Adrenal gland (tissue), 9 donors: ENCODE measurements at regions not wholly inside any gene's neighbourhood (a gene's known extent, or its start where the extent isn't known, plus 50 kb on each side); places are given as distances from the start of the nearest gene placed in this dataset.
A peak's percentile ranks its signal among the peaks of the same experiment; 100 is the strongest.

Experiments
- DNase-seq, 7 donors: peaks; one replicate each; pipeline ENCODE4 v3.0.0-alpha.2; 2019 to 2020
- H3K27ac ChIP-seq, 5 donors: fragments of 200-600 bp; sonication (generic) in 4 of 5; 1 replicate in 3 of 5; 2 replicates in 2 of 5; pipeline versions ENCODE4 v1.5.1 to v1.8.0; 2016 to 2020; ENCODE audit warnings: mild to moderate bottlenecking in 1 of 5
- H3K27me3 ChIP-seq: fragments of 200-600 bp; 2 replicates; pipeline ENCODE4 v1.8.0; 2021
- H3K36me3 ChIP-seq, 2 donors: fragments of 200-600 bp; replicated peaks in 1 of 2; 1 replicate in 1 of 2; 2 replicates in 1 of 2; pipeline versions ENCODE4 v1.5.1 to v1.8.0; 2018 to 2022
- H3K4me1 ChIP-seq, 2 donors: fragments of 200-600 bp; replicated peaks in 1 of 2; 1 replicate in 1 of 2; 2 replicates in 1 of 2; pipeline versions ENCODE4 v1.5.1 to v1.8.0; 2018 to 2021
- H3K4me3 ChIP-seq, 4 donors: fragments of 200-600 bp; sonication (generic) in 3 of 4; one replicate each; pipeline ENCODE4 v1.5.1; 2016 to 2018
- H3K9me3 ChIP-seq, 3 donors: fragments of 200-600 bp; sonication (generic) in 1 of 3; replicated peaks in 1 of 3; 1 replicate in 2 of 3; 2 replicates in 1 of 3; pipeline versions ENCODE4 v1.5.1 to v1.8.0; 2016 to 2021
- CTCF ChIP-seq, 6 experiments: fragments of 450-650 bp in 4 of 6; fragments of 200-600 bp in 2 of 6; sonication (generic) in 1 of 6; IDR thresholded peaks; 1 replicate in 5 of 6; 2 replicates in 1 of 6; pipeline versions ENCODE4 v1.5.1 to v1.8.0; 2016 to 2021; ENCODE audit warnings: antibody characterized with exemption in 6 of 6, mild to moderate bottlenecking in 2 of 6, moderate library complexity in 1 of 6
- POLR2A ChIP-seq, 2 donors: fragments of 450-650 bp; IDR thresholded peaks; one replicate each; pipeline ENCODE4 v1.6.1; 2017; ENCODE audit warnings: antibody characterized with exemption in 2 of 2, mild to moderate bottlenecking in 2 of 2, moderate library complexity in 1 of 2
- WGBS, 4 donors: extraction: QIAGEN DNeasy Blood & Tissue Kit in 2 of 4; methylation state at CpG; one replicate each; pipeline versions ENCODE4 v1.1.5 to v1.1.7; 2013 to 2017; 5-methylcytosine and 5-hydroxymethylcytosine counted together
- intact Hi-C, 2 donors: fragments of 100-400 bp; cut with DNase I; formaldehyde crosslinking; loops; one replicate each; pipeline versions ENCODE4 v1.14.1 to v1.15.0; 2022 to 2023
- donor health status: healthy with polysubstance abuse.
- donor health status: Bipolar disorder and iron deficiency.
- donor health status: DM: yes; HTN: yes; CAD: no.
- donor health status: DM: no; HTN: no; CAD: no.
- donor health status: DM: no; HTN: no; CAD: no.

GRCh38 chr11:32200136-32200847 lies 109.4 kb downstream of the RCN1 start:
- 73 to 82% (median 76%) methylated on average over 19 of the region's 19 CpGs for WGBS, 4 donors
- Histone ChIP-seq H3K9me3 (no peaks in the 10 kb centered on the region), H3K4me1 (no peaks in the 10 kb centered on the region), H3K27me3 (peaks cover under 1% of the 10 kb centered on the region), H3K36me3 (no peaks in the 10 kb centered on the region), H3K27ac (no peak overlapping the region), H3K4me3 (no peak overlapping the region)
- intact Hi-C loops = no loop called here
- TF ChIP-seq POLR2A (IDR thresholded peaks at IDR 0.05) = no peak
- TF ChIP-seq CTCF (IDR thresholded peaks at IDR 0.05) = no peak
- peak in 1 of 7 donors; percentile 36 for DNase-seq

- Histone ChIP-seq H3K4me3 (no peak overlapping the region), H3K4me1 (no peaks in the 10 kb centered on the region), H3K36me3 (no peaks in the 10 kb centered on the region), H3K9me3 (no peaks in the 10 kb centered on the region), H3K27ac (no peak overlapping the region), H3K27me3 (no peaks in the 10 kb centered on the region)
- intact Hi-C loops = no loop called here
- no peak for TF ChIP-seq CTCF (IDR thresholded peaks at IDR 0.05)
- TF ChIP-seq POLR2A (IDR thresholded peaks at IDR 0.05) = no peak
- 65 to 75% (median 70%) methylated on average over 4 to 5 of the region's 5 CpGs for WGBS, 4 donors
- DNase-seq = peak in 1 of 7 donors; percentile 9
These were observed 113.9 kb downstream of the RCN1 start for GRCh38 chr11:32204751-32205150.

- H3K36me3 ChIP-seq = no peaks in the 10 kb centered on the region
- H3K27ac ChIP-seq = no peak overlapping the region
- DNase-seq = no peak
- TF ChIP-seq CTCF (IDR thresholded peaks at IDR 0.05) = no peak
- no peak for TF ChIP-seq POLR2A (IDR thresholded peaks at IDR 0.05)
- no peak overlapping the region for H3K4me3 ChIP-seq
- no peaks in the 10 kb centered on the region for H3K9me3 ChIP-seq
- intact Hi-C loops = no loop called here
- H3K27me3 ChIP-seq = no peaks in the 10 kb centered on the region
- WGBS, 4 donors = 33 to 52% (median 45%) methylated on average over 6 of the region's 6 CpGs
- H3K4me1 ChIP-seq = no peaks in the 10 kb centered on the region
These were observed 119.7 kb downstream of the RCN1 start for GRCh38 chr11:32210556-32210955.

GRCh38 chr11:32213223-32213622 lies 122.3 kb downstream of the RCN1 start:
- Histone ChIP-seq H3K27me3 (no peaks in the 10 kb centered on the region), H3K36me3 (no peaks in the 10 kb centered on the region), H3K4me1 (no peaks in the 10 kb centered on the region), H3K4me3 (no peak overlapping the region), H3K9me3 (no peaks in the 10 kb centered on the region), H3K27ac (no peak overlapping the region)
- WGBS, 4 donors = 29 to 46% (median 41%) methylated on average over 5 of the region's 5 CpGs
- TF ChIP-seq POLR2A (IDR thresholded peaks at IDR 0.05) (no peak), CTCF (IDR thresholded peaks at IDR 0.05) (no peak)
- DNase-seq = no peak
- intact Hi-C loops = no loop called here
